SK-N-MC (cell line): ENCODE measurements at regions not wholly inside any gene's neighbourhood (a gene's known extent, or its start where the extent isn't known, plus 50 kb on each side); places are given as distances from the start of the nearest gene placed in this dataset.

ENCODE experiments used
- EZH2 ChIP-seq: fragments of 200-600 bp; sonication (generic); IDR thresholded peaks from one replicate; pipeline ENCODE4 v1.6.1; 2017; ENCODE audit warnings: antibody characterized with exemption
- FOXP2 ChIP-seq: optimal IDR thresholded peaks from 2 replicates; pipeline ENCODE3; 2011; ENCODE audit warnings: mild to moderate bottlenecking, moderate library complexity; ENCODE audit not compliant: insufficient read depth; ENCODE audit errors: extremely low read length, control extremely low read depth
- POLR2AphosphoS5 ChIP-seq: IDR thresholded peaks from 2 replicates; pipeline ENCODE4 v1.6.1; 2012; ENCODE audit warnings: mild to moderate bottlenecking, low read depth, low read length, borderline replicate concordance

GRCh38 chr7:18109762-18110161 lies 82.1 kb upstream of the PRPS1L1 start:
- no peak for TF ChIP-seq EZH2
- no peak for TF ChIP-seq POLR2AphosphoS5
- TF ChIP-seq FOXP2, result no peak
